GM12878 (cell line): ENCODE measurements at regions not wholly inside any gene's neighbourhood (a gene's known extent, or its start where the extent isn't known, plus 50 kb on each side); places are given as distances from the start of the nearest gene placed in this dataset.

Experiments used
- ATAC-seq: fragments of 200-7000 bp; cut with Tn5 transposase; 3 replicates; pipeline ENCODE4 v1.9.1; 2020; ENCODE audit warnings: mild to moderate bottlenecking, moderate library complexity
- BruUV-seq: library from RNA; stranded (reverse); fragments of 400-500 nt; replicated peaks from 2 replicates; lab custom pipeline; 2021; lab: Mats Ljungman, UMichigan
- CTCF ChIA-PET: fragments of 300-600 bp; sonication (Branson Sonifier 250); formaldehyde crosslinking; extraction: SDS; loops from one replicate; lab custom pipeline; 2021; ENCODE audit warnings: inconsistent platforms; lab: Yijun Ruan, JAX
- POLR2A ChIA-PET: fragments of 350-600 bp; formaldehyde crosslinking; extraction: SDS; loops from one replicate; lab custom pipeline; 2021; ENCODE audit warnings: inconsistent platforms; lab: Charles Lee
- RAD21 ChIA-PET: fragments of 300-600 bp; sonication (Branson Sonifier 250); formaldehyde crosslinking; loops from one replicate; lab custom pipeline; 2023; ENCODE audit warnings: antibody characterized with exemption; ENCODE audit not compliant: unreplicated experiment; lab: Charles Lee
- SMC1A ChIA-PET: fragments of 300-600 bp; sonication (Branson Sonifier 250); formaldehyde crosslinking; loops from one replicate; lab custom pipeline; 2023; ENCODE audit not compliant: unreplicated experiment, uncharacterized antibody; lab: Charles Lee
- DNase-seq: peaks from one replicate; pipeline ENCODE4 v3.0.0-alpha.2; 2011; ENCODE audit warnings: low read depth, low spot score
- FAIRE-seq: peaks from 3 replicates; lab custom pipeline; 2011; peaks lifted over from hg19 to GRCh38; lab: Jason Lieb, UNC
- H2AFZ ChIP-seq: 2 replicates; pipeline ENCODE4 v1.6.0; 2011; ENCODE audit warnings: low read depth, low read length, control low read depth; ENCODE audit not compliant: control insufficient read depth
- H3K27ac ChIP-seq: 2 replicates; pipeline ENCODE4 v1.5.1; 2011; ENCODE audit warnings: control low read depth; ENCODE audit not compliant: control insufficient read depth, insufficient read depth
- H3K27me3 ChIP-seq, 2 experiments: replicated peaks in 1 of 2; 2 replicates each; pipeline versions ENCODE4 v1.6.0 to v1.6.1; 2011; ENCODE audit warnings: low read length in 1 of 2; ENCODE audit not compliant: control insufficient read depth in 2 of 2, insufficient read depth in 2 of 2
- H3K36me3 ChIP-seq, 2 experiments: 2 replicates each; pipeline ENCODE4 v1.5.1; 2011; ENCODE audit warnings: low read length in 1 of 2; ENCODE audit not compliant: control insufficient read depth in 2 of 2, insufficient read depth in 2 of 2
- H3K4me1 ChIP-seq: 2 replicates; pipeline ENCODE4 v1.6.1; 2011; ENCODE audit warnings: mild to moderate bottlenecking, low read length, moderate library complexity, mixed read lengths; ENCODE audit not compliant: control insufficient read depth, insufficient read depth
- H3K4me2 ChIP-seq: 2 replicates; pipeline ENCODE4 v1.6.0; 2011; ENCODE audit warnings: control low read depth; ENCODE audit not compliant: control insufficient read depth, insufficient read depth
- H3K4me3 ChIP-seq: fragments of 200-600 bp; sonication (generic); 2 replicates; pipeline ENCODE4 v1.5.1; 2016
- H3K79me2 ChIP-seq: 2 replicates; pipeline ENCODE4 v1.6.0; 2011; ENCODE audit warnings: low read length; ENCODE audit not compliant: control insufficient read depth, insufficient read depth
- H3K9ac ChIP-seq: 2 replicates; pipeline ENCODE4 v1.8.0; 2011; ENCODE audit warnings: low read length, control low read depth, mixed read lengths; ENCODE audit not compliant: control insufficient read depth, insufficient read depth
- H3K9me3 ChIP-seq: replicated peaks from 3 replicates; pipeline ENCODE4 v1.5.1; 2011; ENCODE audit warnings: mild to moderate bottlenecking, low read length; ENCODE audit not compliant: control insufficient read depth, insufficient read depth
- H4K20me1 ChIP-seq: 2 replicates; pipeline ENCODE4 v1.6.0; 2011; ENCODE audit not compliant: control insufficient read depth, insufficient read depth
- ASH2L ChIP-seq: fragments of 300-600, 200-600 bp; sonication (generic); IDR thresholded peaks from 2 replicates; pipeline ENCODE4 v1.6.1; 2017; ENCODE audit warnings: low read depth, mild to moderate bottlenecking, borderline replicate concordance
- BCLAF1 ChIP-seq: fragments of 450-650 bp; IDR thresholded peaks from 2 replicates; pipeline ENCODE4 v1.6.1; 2017; ENCODE audit warnings: antibody characterized with exemption, mild to moderate bottlenecking, moderate library complexity
- DPF2 ChIP-seq: fragments of 450-650 bp; IDR thresholded peaks from 2 replicates; pipeline ENCODE4 v1.6.1; 2017; ENCODE audit warnings: mild to moderate bottlenecking
- EED ChIP-seq: sonication (generic); IDR thresholded peaks from 2 replicates; pipeline ENCODE4 v1.6.1; 2016; ENCODE audit warnings: antibody characterized with exemption, low read depth
- EZH2 ChIP-seq: IDR thresholded peaks from 2 replicates; pipeline ENCODE4 v1.6.1; 2012; ENCODE audit warnings: low read depth, mild to moderate bottlenecking, control low read depth, inconsistent platforms, low read length, borderline replicate concordance; ENCODE audit not compliant: control insufficient read depth
- LARP7 ChIP-seq: fragments of 450-650 bp; IDR thresholded peaks from 2 replicates; pipeline ENCODE4 v1.6.1; 2017; ENCODE audit warnings: mild to moderate bottlenecking
- MXI1 ChIP-seq: fragments of 150-350 bp; IDR thresholded peaks from 2 replicates; pipeline ENCODE4 v1.6.1; 2011; ENCODE audit warnings: low read depth, mild to moderate bottlenecking, inconsistent platforms, low read length, improper control_type of control experiment
- PKNOX1 ChIP-seq: fragments of 450-650 bp; IDR thresholded peaks from 2 replicates; pipeline ENCODE4 v1.6.1; 2016; ENCODE audit warnings: mild to moderate bottlenecking
- POU2F2 ChIP-seq: IDR thresholded peaks from 3 replicates; pipeline ENCODE4 v1.6.1; 2011; ENCODE audit warnings: low read depth, mild to moderate bottlenecking, low read length, borderline replicate concordance
- RELA ChIP-seq: fragments of 450-650 bp; IDR thresholded peaks from 2 replicates; pipeline ENCODE4 v1.8.0; 2014; ENCODE audit warnings: borderline replicate concordance; ENCODE audit not compliant: partially characterized antibody
- SIN3A ChIP-seq: IDR thresholded peaks from 2 replicates; pipeline ENCODE4 v1.6.1; 2012; ENCODE audit warnings: low read depth, low read length, improper control_type of control experiment
- SMAD1 ChIP-seq: fragments of 450-650 bp; IDR thresholded peaks from 2 replicates; pipeline ENCODE4 v1.6.1; 2018; ENCODE audit warnings: mild to moderate bottlenecking, low read depth; ENCODE audit not compliant: partially characterized antibody
- SP1 ChIP-seq: IDR thresholded peaks from one replicate; pipeline ENCODE4 v1.6.1; 2011; ENCODE audit warnings: low read depth, low read length
- WRNIP1 ChIP-seq: IDR thresholded peaks from 2 replicates; pipeline ENCODE4 v1.6.1; 2011; ENCODE audit warnings: low read depth, low read length, improper control_type of control experiment, borderline replicate concordance
- ZBED1 ChIP-seq: IDR thresholded peaks from 2 replicates; pipeline ENCODE4 v1.6.1; 2016; ENCODE audit warnings: borderline replicate concordance
- ZNF24 ChIP-seq: fragments of 450-650 bp; IDR thresholded peaks from 2 replicates; pipeline ENCODE4 v1.6.1; 2017; ENCODE audit warnings: antibody characterized with exemption, mild to moderate bottlenecking
- ZSCAN29 ChIP-seq: fragments of 450-650 bp; IDR thresholded peaks from 2 replicates; pipeline ENCODE4 v1.6.1; 2017; ENCODE audit warnings: mild to moderate bottlenecking, moderate library complexity
- in situ Hi-C: fragments of 300-500 bp; cut with MboI; formaldehyde crosslinking; loops from 9 replicates; pipeline ENCODE4 v1.14.3; 2018; ENCODE audit warnings: mixed read lengths
- intact Hi-C: fragments of 100-400 bp; cut with micrococcal nuclease; formaldehyde crosslinking; loops from one replicate; pipeline ENCODE4 v1.14.2; 2022; ENCODE audit not compliant: unreplicated experiment
- TF ChIP-seq, protein P1 (sequence below): IDR thresholded peaks from 2 replicates; pipeline ENCODE4 v1.6.1; 2012; ENCODE audit warnings: low read depth, low read length, improper control_type of control experiment

GRCh38 chr7:86013662-86014061 is 630.0 kb upstream of the GRM3 start:
- intact Hi-C loops: no loop called here
- no peak overlapping the region for H2AFZ ChIP-seq
- H3K27me3 ChIP-seq: no peaks in the 10 kb centered on the region
- in situ Hi-C loops: no loop called here
- H3K4me2 ChIP-seq: no peak overlapping the region
- no peaks in the 10 kb centered on the region for H4K20me1 ChIP-seq
- TF ChIP-seq SIN3A (no peak), MXI1 (no peak), SMAD1 (no peak), EZH2 (no peak), ZNF24 (no peak), ZBED1 (no peak), WRNIP1 (no peak), LARP7 (no peak)
- TF ChIP-seq, all 136 proteins: peak for 0
- no peaks in the 10 kb centered on the region for H3K9me3 ChIP-seq
- SMC1A ChIA-PET: no interaction called here
- DNase-seq: no peak
- H3K36me3 ChIP-seq: no peaks in the 10 kb centered on the region
- no peaks in the 10 kb centered on the region for H3K4me1 ChIP-seq
- RAD21 ChIA-PET: no interaction called here
- POLR2A ChIA-PET: no interaction called here
- H3K79me2 ChIP-seq: no peaks in the 10 kb centered on the region
- BruUV-seq: no TSS peak
- H3K27ac ChIP-seq: no peak overlapping the region
- CTCF ChIA-PET: no interaction called here
- ATAC-seq: no peak
- H3K4me3 ChIP-seq: no peak overlapping the region
- FAIRE-seq: no peak
- no peak overlapping the region for H3K9ac ChIP-seq

DNA sequence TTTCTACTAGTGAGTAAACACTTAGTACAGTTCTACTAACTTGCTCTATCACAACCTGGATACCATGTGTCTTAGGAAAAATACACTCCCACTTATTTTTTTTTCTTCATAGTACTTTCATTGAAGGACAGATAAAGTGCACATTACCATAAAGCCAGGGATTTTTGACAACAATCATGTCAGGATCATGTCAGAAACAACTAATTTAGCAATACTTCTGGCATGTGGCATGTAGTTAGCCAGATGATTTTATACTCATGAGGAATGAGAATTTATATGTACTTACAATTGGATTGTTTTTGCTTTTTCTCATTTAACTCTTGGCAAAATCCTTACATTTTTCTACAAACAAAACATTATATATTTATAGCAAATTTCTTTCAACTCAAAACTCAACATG is 630.7 kb upstream of the GRM3 start:
- H3K9me3 ChIP-seq: no peaks in the 10 kb centered on the region
- H3K27me3 ChIP-seq: no peaks in the 10 kb centered on the region
- in situ Hi-C loops (no loop called here), intact Hi-C loops (no loop called here)
- ChIA-PET SMC1A (no interaction called here), CTCF (no interaction called here), POLR2A (no interaction called here), RAD21 (no interaction called here)
- no peak for ATAC-seq
- no peak for FAIRE-seq
- H3K9ac ChIP-seq: no peak overlapping the region
- no peaks in the 10 kb centered on the region for H3K36me3 ChIP-seq
- H3K4me2 ChIP-seq: no peak overlapping the region
- no peak overlapping the region for H3K4me3 ChIP-seq
- no peaks in the 10 kb centered on the region for H4K20me1 ChIP-seq
- no TSS peak for BruUV-seq
- H3K4me1 ChIP-seq: no peaks in the 10 kb centered on the region
- H3K27ac ChIP-seq: no peak overlapping the region
- H3K79me2 ChIP-seq: no peaks in the 10 kb centered on the region
- H2AFZ ChIP-seq: no peak overlapping the region
- DNase-seq: no peak
- TF ChIP-seq POU2F2: no peak
- no peak for TF ChIP-seq ASH2L
- no peak for TF ChIP-seq RELA
- TF ChIP-seq, protein P1, sequence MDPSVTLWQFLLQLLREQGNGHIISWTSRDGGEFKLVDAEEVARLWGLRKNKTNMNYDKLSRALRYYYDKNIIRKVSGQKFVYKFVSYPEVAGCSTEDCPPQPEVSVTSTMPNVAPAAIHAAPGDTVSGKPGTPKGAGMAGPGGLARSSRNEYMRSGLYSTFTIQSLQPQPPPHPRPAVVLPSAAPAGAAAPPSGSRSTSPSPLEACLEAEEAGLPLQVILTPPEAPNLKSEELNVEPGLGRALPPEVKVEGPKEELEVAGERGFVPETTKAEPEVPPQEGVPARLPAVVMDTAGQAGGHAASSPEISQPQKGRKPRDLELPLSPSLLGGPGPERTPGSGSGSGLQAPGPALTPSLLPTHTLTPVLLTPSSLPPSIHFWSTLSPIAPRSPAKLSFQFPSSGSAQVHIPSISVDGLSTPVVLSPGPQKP: no peak
- no peak for TF ChIP-seq BCLAF1
- no peak for TF ChIP-seq EED
- no peak for TF ChIP-seq PKNOX1
- TF ChIP-seq ZSCAN29: no peak
- no peak for TF ChIP-seq DPF2
- TF ChIP-seq SP1: no peak
